ENCODE measurements at regions not wholly inside any gene's neighbourhood (a gene's known extent, or its start where the extent isn't known, plus 50 kb on each side); places are given as distances from the start of the nearest gene placed in this dataset.

GRCh38 chr4:165714650-165715049 lies 158.4 kb upstream of the TLL1 start:
- Histone ChIP-seq H3K27me3 (ENCODE audit: insufficient read depth, low read length) (no peaks in the 10 kb centered on the region), H3K9me3 (ENCODE audit: low read length) (no peaks in the 10 kb centered on the region), H3F3A (ENCODE audit: insufficient read depth, low read length) (no peaks in the 10 kb centered on the region), H3K4me3 (ENCODE audit: low read depth, low read length, poor library complexity, severe bottlenecking) (no peak overlapping the region), H3K27ac (ENCODE audit: low read depth, low read length, poor library complexity, severe bottlenecking) (no peak overlapping the region), H3K9me2 (ENCODE audit: low read depth, low read length) (no peaks in the 10 kb centered on the region), H3K4me1 (ENCODE audit: insufficient read depth, low read length, severe bottlenecking) (no peaks in the 10 kb centered on the region), H3K4me2 (ENCODE audit: low read length) (no peak overlapping the region), H3K9ac (ENCODE audit: low read length) (no peak overlapping the region), H3K36me3 (ENCODE audit: insufficient read depth, low read length) (no peaks in the 10 kb centered on the region), H3K79me2 (ENCODE audit: insufficient read depth, low read length) (no peaks in the 10 kb centered on the region), H4K20me1 (ENCODE audit: insufficient read depth, low read length) (no peaks in the 10 kb centered on the region), H2AFZ (ENCODE audit: low read length) (no peak overlapping the region)
- TF ChIP-seq CTCF (IDR thresholded peaks at IDR 0.05; ENCODE audit: low read length) (no peak), EZH2 (IDR thresholded peaks at IDR 0.05; ENCODE audit: borderline replicate concordance, low read length) (no peak)

- H3K79me2 ChIP-seq (ENCODE audit: insufficient read depth, low read length) = no peaks in the 10 kb centered on the region
- H3K27me3 ChIP-seq (ENCODE audit: insufficient read depth, low read length) = no peaks in the 10 kb centered on the region
- H2AFZ ChIP-seq (ENCODE audit: low read length) = no peak overlapping the region
- H3K4me3 ChIP-seq (ENCODE audit: low read depth, low read length, poor library complexity, severe bottlenecking) = no peak overlapping the region
- no peaks in the 10 kb centered on the region for H3K9me3 ChIP-seq (ENCODE audit: low read length)
- no peaks in the 10 kb centered on the region for H3K36me3 ChIP-seq (ENCODE audit: insufficient read depth, low read length)
- no peaks in the 10 kb centered on the region for H3K9me2 ChIP-seq (ENCODE audit: low read depth, low read length)
- H3F3A ChIP-seq (ENCODE audit: insufficient read depth, low read length) = no peaks in the 10 kb centered on the region
- no peak overlapping the region for H3K4me2 ChIP-seq (ENCODE audit: low read length)
- no peak overlapping the region for H3K9ac ChIP-seq (ENCODE audit: low read length)
- TF ChIP-seq EZH2 (IDR thresholded peaks at IDR 0.05; ENCODE audit: borderline replicate concordance, low read length) = no peak
- no peak for TF ChIP-seq CTCF (IDR thresholded peaks at IDR 0.05; ENCODE audit: low read length)
- H3K4me1 ChIP-seq (ENCODE audit: insufficient read depth, low read length, severe bottlenecking) = no peaks in the 10 kb centered on the region
- H4K20me1 ChIP-seq (ENCODE audit: insufficient read depth, low read length) = no peaks in the 10 kb centered on the region
- H3K27ac ChIP-seq (ENCODE audit: low read depth, low read length, poor library complexity, severe bottlenecking) = no peak overlapping the region
Observed at GRCh38 chr4:165715211-165715610, 157.8 kb upstream of the TLL1 start.

DNA sequence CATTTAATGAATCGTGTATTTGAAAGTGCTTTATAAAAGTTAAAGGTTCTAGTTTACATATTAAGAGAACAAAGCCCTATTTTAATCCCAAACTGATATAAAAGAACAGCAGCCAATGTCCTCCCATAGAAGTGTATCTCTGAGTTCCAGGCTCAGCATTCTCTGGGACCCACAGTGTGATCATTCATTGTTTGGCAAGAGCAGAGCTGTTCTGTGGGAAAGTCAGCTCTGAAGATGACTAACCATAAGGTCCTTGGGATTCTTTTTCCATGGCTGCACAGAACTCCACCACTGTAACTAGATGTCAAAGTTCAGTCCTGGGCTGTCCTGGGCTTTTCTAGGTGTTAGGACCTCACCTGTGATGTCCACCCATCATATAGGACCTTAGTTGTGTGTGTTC lies 157.0 kb upstream of the TLL1 start:
- H3K9me3 ChIP-seq (ENCODE audit: low read length) = no peaks in the 10 kb centered on the region
- H3F3A ChIP-seq (ENCODE audit: insufficient read depth, low read length) = no peaks in the 10 kb centered on the region
- no peak overlapping the region for H3K4me2 ChIP-seq (ENCODE audit: low read length)
- H2AFZ ChIP-seq (ENCODE audit: low read length) = no peak overlapping the region
- H3K9ac ChIP-seq (ENCODE audit: low read length) = no peak overlapping the region
- H3K4me1 ChIP-seq (ENCODE audit: insufficient read depth, low read length, severe bottlenecking) = no peaks in the 10 kb centered on the region
- no peaks in the 10 kb centered on the region for H3K36me3 ChIP-seq (ENCODE audit: insufficient read depth, low read length)
- H4K20me1 ChIP-seq (ENCODE audit: insufficient read depth, low read length) = no peaks in the 10 kb centered on the region
- TF ChIP-seq CTCF (IDR thresholded peaks at IDR 0.05; ENCODE audit: low read length) = no peak
- TF ChIP-seq EZH2 (IDR thresholded peaks at IDR 0.05; ENCODE audit: borderline replicate concordance, low read length) = no peak
- H3K9me2 ChIP-seq (ENCODE audit: low read depth, low read length) = no peaks in the 10 kb centered on the region
- no peak overlapping the region for H3K27ac ChIP-seq (ENCODE audit: low read depth, low read length, poor library complexity, severe bottlenecking)
- no peaks in the 10 kb centered on the region for H3K27me3 ChIP-seq (ENCODE audit: insufficient read depth, low read length)
- H3K79me2 ChIP-seq (ENCODE audit: insufficient read depth, low read length) = no peaks in the 10 kb centered on the region
- H3K4me3 ChIP-seq (ENCODE audit: low read depth, low read length, poor library complexity, severe bottlenecking) = no peak overlapping the region
